ENCODE measurements at regions not wholly inside any gene's neighbourhood (a gene's known extent, or its start where the extent isn't known, plus 50 kb on each side); places are given as distances from the start of the nearest gene placed in this dataset.

DNA sequence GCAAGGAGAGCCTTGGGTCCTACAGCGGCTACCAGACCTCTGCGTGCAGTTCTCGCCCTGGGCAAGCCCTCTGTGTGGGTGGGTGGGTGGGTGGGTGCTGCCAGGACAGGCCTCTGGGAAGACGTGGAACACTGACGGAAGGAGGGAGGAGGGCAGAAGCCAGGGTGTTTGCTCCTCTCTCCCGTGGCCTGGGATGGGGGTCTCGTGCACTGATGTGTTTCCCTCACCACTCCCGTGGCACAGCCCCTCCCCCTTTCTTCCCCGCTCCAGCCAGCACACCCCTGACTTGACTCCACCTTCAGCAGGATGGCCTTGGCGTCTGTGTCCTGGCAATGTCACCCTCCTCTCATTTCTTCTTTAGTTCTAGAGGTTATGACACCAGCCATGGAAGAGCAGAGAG lies 130.0 kb downstream of the CDH26 start:
- no peak overlapping the region for H2AFZ ChIP-seq (ENCODE audit: low read depth, low read length, severe bottlenecking)
- H3K9ac ChIP-seq (ENCODE audit: low read length): no peak overlapping the region
- no peaks in the 10 kb centered on the region for H3F3A ChIP-seq (ENCODE audit: insufficient read depth)
- no peaks in the 10 kb centered on the region for H3K79me2 ChIP-seq (ENCODE audit: insufficient read depth, low read length)
- H3K9me3 ChIP-seq (ENCODE audit: insufficient read depth, low read length): peaks cover 2% of the 10 kb centered on the region; the same call in 1 of the 2 replicates
- H3K27me3 ChIP-seq (ENCODE audit: low read length): no peaks in the 10 kb centered on the region
- TF ChIP-seq, protein P1, sequence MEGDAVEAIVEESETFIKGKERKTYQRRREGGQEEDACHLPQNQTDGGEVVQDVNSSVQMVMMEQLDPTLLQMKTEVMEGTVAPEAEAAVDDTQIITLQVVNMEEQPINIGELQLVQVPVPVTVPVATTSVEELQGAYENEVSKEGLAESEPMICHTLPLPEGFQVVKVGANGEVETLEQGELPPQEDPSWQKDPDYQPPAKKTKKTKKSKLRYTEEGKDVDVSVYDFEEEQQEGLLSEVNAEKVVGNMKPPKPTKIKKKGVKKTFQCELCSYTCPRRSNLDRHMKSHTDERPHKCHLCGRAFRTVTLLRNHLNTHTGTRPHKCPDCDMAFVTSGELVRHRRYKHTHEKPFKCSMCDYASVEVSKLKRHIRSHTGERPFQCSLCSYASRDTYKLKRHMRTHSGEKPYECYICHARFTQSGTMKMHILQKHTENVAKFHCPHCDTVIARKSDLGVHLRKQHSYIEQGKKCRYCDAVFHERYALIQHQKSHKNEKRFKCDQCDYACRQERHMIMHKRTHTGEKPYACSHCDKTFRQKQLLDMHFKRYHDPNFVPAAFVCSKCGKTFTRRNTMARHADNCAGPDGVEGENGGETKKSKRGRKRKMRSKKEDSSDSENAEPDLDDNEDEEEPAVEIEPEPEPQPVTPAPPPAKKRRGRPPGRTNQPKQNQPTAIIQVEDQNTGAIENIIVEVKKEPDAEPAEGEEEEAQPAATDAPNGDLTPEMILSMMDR (IDR thresholded peaks at IDR 0.05; ENCODE audit: insufficient read depth, low read length, poor library complexity, severe bottlenecking): no peak
- TF ChIP-seq EZH2phosphoT487 (conservative IDR thresholded peaks at IDR 0.05; ENCODE audit: low read length): no peak
- H3K4me2 ChIP-seq (ENCODE audit: low read depth, low read length, poor library complexity, severe bottlenecking): no peak overlapping the region
- no peaks in the 10 kb centered on the region for H3K36me3 ChIP-seq (ENCODE audit: low read length)
- no peak overlapping the region for H3K27ac ChIP-seq (ENCODE audit: low read depth, low read length)
- no peaks in the 10 kb centered on the region for H3K9me2 ChIP-seq (replicated peaks; ENCODE audit: insufficient read depth, low read length)
- no peaks in the 10 kb centered on the region for H4K20me1 ChIP-seq (ENCODE audit: low read depth, low read length)
- H3K4me3 ChIP-seq (ENCODE audit: insufficient read depth, low read length, poor library complexity, severe bottlenecking): no peak overlapping the region

DNA sequence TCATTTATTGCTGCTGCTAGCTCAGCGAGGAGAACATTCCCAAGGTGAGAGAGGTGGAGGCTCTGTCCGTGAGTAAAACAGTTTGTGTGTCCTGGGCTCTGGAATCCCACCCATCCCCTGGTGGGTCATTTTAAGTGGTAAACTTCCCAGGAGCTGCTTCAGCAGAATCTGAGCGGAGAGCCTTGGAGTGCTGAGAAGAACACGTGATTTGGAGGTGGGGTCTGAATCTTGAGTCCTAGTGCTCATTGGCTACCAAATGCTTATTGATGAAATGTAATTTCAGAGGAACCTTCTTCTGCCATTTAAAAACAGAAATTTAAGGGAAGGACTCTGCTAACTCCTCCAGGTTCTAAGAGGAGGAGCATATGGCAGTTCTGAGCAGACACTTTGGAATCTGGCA lies 132.4 kb downstream of the CDH26 start:
- no peaks in the 10 kb centered on the region for H3K9me2 ChIP-seq (replicated peaks; ENCODE audit: insufficient read depth, low read length)
- H3F3A ChIP-seq (ENCODE audit: insufficient read depth): no peaks in the 10 kb centered on the region
- no peaks in the 10 kb centered on the region for H4K20me1 ChIP-seq (ENCODE audit: low read depth, low read length)
- TF ChIP-seq, protein P1 (IDR thresholded peaks at IDR 0.05; ENCODE audit: insufficient read depth, low read length, poor library complexity, severe bottlenecking): no peak
- H3K4me2 ChIP-seq (ENCODE audit: low read depth, low read length, poor library complexity, severe bottlenecking): no peak overlapping the region
- no peak overlapping the region for H3K9ac ChIP-seq (ENCODE audit: low read length)
- no peak overlapping the region for H3K4me3 ChIP-seq (ENCODE audit: insufficient read depth, low read length, poor library complexity, severe bottlenecking)
- H2AFZ ChIP-seq (ENCODE audit: low read depth, low read length, severe bottlenecking): no peak overlapping the region
- H3K36me3 ChIP-seq (ENCODE audit: low read length): no peaks in the 10 kb centered on the region
- no peak overlapping the region for H3K27ac ChIP-seq (ENCODE audit: low read depth, low read length)
- no peaks in the 10 kb centered on the region for H3K79me2 ChIP-seq (ENCODE audit: insufficient read depth, low read length)
- H3K9me3 ChIP-seq (ENCODE audit: insufficient read depth, low read length): peaks cover 4% of the 10 kb centered on the region; the same call in 1 of the 2 replicates
- H3K27me3 ChIP-seq (ENCODE audit: low read length): no peaks in the 10 kb centered on the region

DNA sequence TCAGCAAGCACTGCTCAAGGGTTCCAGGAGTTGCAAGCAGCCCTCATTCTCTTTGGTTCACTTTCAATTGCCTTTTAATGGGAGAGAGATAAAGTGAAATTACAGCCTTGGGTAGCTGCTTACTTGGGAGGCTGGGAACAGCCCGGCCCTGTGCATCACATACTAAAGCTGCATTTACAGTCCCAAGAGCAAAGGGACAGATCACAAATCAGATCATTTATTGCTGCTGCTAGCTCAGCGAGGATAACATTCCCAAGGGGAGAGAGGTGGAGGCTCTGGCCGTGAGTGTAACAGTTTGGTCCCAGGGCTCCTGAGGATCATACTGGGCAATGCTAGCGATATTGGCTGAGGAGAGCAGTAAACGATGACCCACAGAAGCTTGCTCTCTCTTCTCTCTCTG lies 133.1 kb downstream of the CDH26 start:
- H3K9me2 ChIP-seq (replicated peaks; ENCODE audit: insufficient read depth, low read length): no peaks in the 10 kb centered on the region
- H3K27me3 ChIP-seq (ENCODE audit: low read length): no peaks in the 10 kb centered on the region
- H4K20me1 ChIP-seq (ENCODE audit: low read depth, low read length): no peaks in the 10 kb centered on the region
- H3F3A ChIP-seq (ENCODE audit: insufficient read depth): no peaks in the 10 kb centered on the region
- TF ChIP-seq EZH2phosphoT487 (conservative IDR thresholded peaks at IDR 0.05; ENCODE audit: low read length): no peak
- TF ChIP-seq, protein P1 (IDR thresholded peaks at IDR 0.05; ENCODE audit: insufficient read depth, low read length, poor library complexity, severe bottlenecking): no peak
- no peak overlapping the region for H3K4me3 ChIP-seq (ENCODE audit: insufficient read depth, low read length, poor library complexity, severe bottlenecking)
- H2AFZ ChIP-seq (ENCODE audit: low read depth, low read length, severe bottlenecking): no peak overlapping the region
- H3K79me2 ChIP-seq (ENCODE audit: insufficient read depth, low read length): no peaks in the 10 kb centered on the region
- no peak overlapping the region for H3K9ac ChIP-seq (ENCODE audit: low read length)
- no peak overlapping the region for H3K4me2 ChIP-seq (ENCODE audit: low read depth, low read length, poor library complexity, severe bottlenecking)
- H3K27ac ChIP-seq (ENCODE audit: low read depth, low read length): no peak overlapping the region
- H3K36me3 ChIP-seq (ENCODE audit: low read length): no peaks in the 10 kb centered on the region
- peaks cover 4% of the 10 kb centered on the region; the same call in 1 of the 2 replicates for H3K9me3 ChIP-seq (ENCODE audit: insufficient read depth, low read length)
